OCI-LY1 (cell line): ENCODE measurements at regions not wholly inside any gene's neighbourhood (a gene's known extent, or its start where the extent isn't known, plus 50 kb on each side); places are given as distances from the start of the nearest gene placed in this dataset.

Experiments used
- H2AFZ ChIP-seq: fragments of 200-600 bp; sonication (generic), shearing (Covaris generic); 2 replicates; pipeline ENCODE4 v1.6.0; 2014; ENCODE audit warnings: antibody characterized with exemption, mild to moderate bottlenecking, low read length
- H3F3A ChIP-seq: fragments of 200-600 bp; sonication (generic), shearing (Covaris generic); 2 replicates; pipeline ENCODE4 v1.6.0; 2014; ENCODE audit warnings: mild to moderate bottlenecking, antibody characterized with exemption, low read length, moderate library complexity; ENCODE audit not compliant: insufficient read depth
- H3K27ac ChIP-seq: fragments of 200-600 bp; sonication (generic); 2 replicates; pipeline ENCODE4 v1.5.1; 2014; ENCODE audit warnings: low read length, mixed run types, mild to moderate bottlenecking, low read depth; ENCODE audit not compliant: poor library complexity, severe bottlenecking
- H3K27me3 ChIP-seq: fragments of 200-600 bp; sonication (generic); 2 replicates; pipeline ENCODE4 v1.6.0; 2014; ENCODE audit warnings: antibody characterized with exemption, mild to moderate bottlenecking, low read length, moderate library complexity; ENCODE audit not compliant: insufficient read depth
- H3K36me3 ChIP-seq: fragments of 200-600 bp; sonication (generic); 2 replicates; pipeline ENCODE4 v1.6.1; 2014; ENCODE audit warnings: mild to moderate bottlenecking, antibody characterized with exemption, low read length, moderate library complexity, mixed read lengths; ENCODE audit not compliant: insufficient read depth
- H3K4me1 ChIP-seq: fragments of 200-600 bp; sonication (generic); 2 replicates; pipeline ENCODE4 v1.5.1; 2014; ENCODE audit warnings: mild to moderate bottlenecking, low read length, moderate library complexity; ENCODE audit not compliant: insufficient read depth, severe bottlenecking
- H3K4me2 ChIP-seq: fragments of 200-600 bp; sonication (generic), shearing (Covaris generic); 2 replicates; pipeline ENCODE4 v1.6.1; 2014; ENCODE audit warnings: low read length
- H3K4me3 ChIP-seq: fragments of 200-600 bp; sonication (generic); 2 replicates; pipeline ENCODE4 v1.5.1; 2014; ENCODE audit warnings: low read length, low read depth, mild to moderate bottlenecking, mixed read lengths; ENCODE audit not compliant: poor library complexity, severe bottlenecking
- H3K79me2 ChIP-seq: fragments of 200-600 bp; shearing (Covaris generic); 2 replicates; pipeline ENCODE4 v1.6.1; 2016; ENCODE audit warnings: mixed run types, low read length, mixed read lengths; ENCODE audit not compliant: insufficient read depth
- H3K9ac ChIP-seq: fragments of 200-600 bp; sonication (generic), shearing (Covaris generic); 2 replicates; pipeline ENCODE4 v1.6.1; 2014; ENCODE audit warnings: mild to moderate bottlenecking, low read length, mixed read lengths
- H3K9me2 ChIP-seq: fragments of 200-600 bp; sonication (generic), shearing (Covaris generic); 2 replicates; pipeline ENCODE4 v1.6.1; 2014; ENCODE audit warnings: low read depth, mild to moderate bottlenecking, low read length, mixed read lengths
- H3K9me3 ChIP-seq: fragments of 200-600 bp; shearing (Covaris generic); 2 replicates; pipeline ENCODE4 v1.6.1; 2014; ENCODE audit warnings: low read length, mixed read lengths
- H4K20me1 ChIP-seq: fragments of 200-600 bp; sonication (generic), shearing (Covaris generic); 2 replicates; pipeline ENCODE4 v1.6.0; 2016; ENCODE audit warnings: mild to moderate bottlenecking, low read length; ENCODE audit not compliant: insufficient read depth
- CTCF ChIP-seq: fragments of 200-600 bp; sonication (generic), shearing (Covaris generic); IDR thresholded peaks from 2 replicates; pipeline ENCODE4 v1.5.1; 2017; ENCODE audit warnings: mild to moderate bottlenecking, antibody characterized with exemption, low read length, moderate library complexity, mixed read lengths
- EZH2 ChIP-seq: fragments of 200-600 bp; sonication (generic), shearing (Covaris generic); IDR thresholded peaks from 2 replicates; pipeline ENCODE4 v1.8.0; 2017; ENCODE audit warnings: borderline replicate concordance, mixed run types, mild to moderate bottlenecking, antibody characterized with exemption, low read length, moderate library complexity, mixed read lengths

GRCh38 chr2:30336978-30337841, 105.9 kb downstream of the LBH start:
- Histone ChIP-seq H3F3A (no peaks in the 10 kb centered on the region), H3K36me3 (no peaks in the 10 kb centered on the region), H3K79me2 (no peaks in the 10 kb centered on the region), H2AFZ (peak overlapping the region; percentile 80), H3K9me2 (no peaks in the 10 kb centered on the region), H3K27ac (peak overlapping the region; percentile 79), H4K20me1 (no peaks in the 10 kb centered on the region), H3K9me3 (no peaks in the 10 kb centered on the region), H3K4me3 (peak overlapping the region; percentile 30), H3K9ac (no peak overlapping the region; the same call in 1 of the 2 replicates), H3K4me1 (peaks cover 14% of the 10 kb centered on the region), H3K27me3 (no peaks in the 10 kb centered on the region), H3K4me2 (peak overlapping the region; percentile 58)
- TF ChIP-seq CTCF = no peak
- TF ChIP-seq EZH2 = no peak

- Histone ChIP-seq H3K79me2 (no peaks in the 10 kb centered on the region), H3K27me3 (no peaks in the 10 kb centered on the region; the same call in 1 of the 2 replicates), H3K27ac (no peak overlapping the region), H4K20me1 (no peaks in the 10 kb centered on the region), H3F3A (no peaks in the 10 kb centered on the region), H3K4me3 (no peak overlapping the region), H3K4me2 (no peak overlapping the region), H3K9me2 (no peaks in the 10 kb centered on the region), H3K4me1 (peaks cover 14% of the 10 kb centered on the region), H3K36me3 (no peaks in the 10 kb centered on the region; the same call in 1 of the 2 replicates), H3K9ac (no peak overlapping the region), H2AFZ (no peak overlapping the region), H3K9me3 (peaks cover 4% of the 10 kb centered on the region; the same call in 1 of the 2 replicates)
- no peak for TF ChIP-seq EZH2
- no peak for TF ChIP-seq CTCF
Measured at GRCh38 chr2:30338475-30338874, 107.1 kb downstream of the LBH start.

GRCh38 chr2:30339071-30339470, 107.7 kb downstream of the LBH start:
- Histone ChIP-seq H3K4me3 (no peak overlapping the region), H3K79me2 (no peaks in the 10 kb centered on the region), H2AFZ (no peak overlapping the region), H3K9me3 (peaks cover 4% of the 10 kb centered on the region; the same call in 1 of the 2 replicates), H3F3A (no peaks in the 10 kb centered on the region), H4K20me1 (no peaks in the 10 kb centered on the region), H3K9ac (no peak overlapping the region), H3K27me3 (no peaks in the 10 kb centered on the region; the same call in 1 of the 2 replicates), H3K4me2 (no peak overlapping the region), H3K36me3 (no peaks in the 10 kb centered on the region; the same call in 1 of the 2 replicates), H3K4me1 (peaks cover 14% of the 10 kb centered on the region), H3K9me2 (no peaks in the 10 kb centered on the region), H3K27ac (no peak overlapping the region)
- no peak for TF ChIP-seq EZH2
- TF ChIP-seq CTCF = no peak
